AG10803 (cell line): ENCODE measurements at regions not wholly inside any gene's neighbourhood (a gene's known extent, or its start where the extent isn't known, plus 50 kb on each side); places are given as distances from the start of the nearest gene placed in this dataset.
A peak's percentile ranks its signal among the peaks of the same experiment; 100 is the strongest.

Experiments used
- DNase-seq: peaks from one replicate; pipeline ENCODE4 v3.0.0; 2010; ENCODE audit warnings: low read depth
- H3K4me3 ChIP-seq: 2 replicates; pipeline ENCODE4 v1.5.1; 2011; ENCODE audit warnings: mild to moderate bottlenecking, low read length, control low read depth
- TF ChIP-seq, protein P1 (sequence below): conservative IDR thresholded peaks from 2 replicates; pipeline ENCODE4 v1.5.1; 2011; ENCODE audit warnings: mild to moderate bottlenecking, low read length, control low read depth, inconsistent platforms

- no peak overlapping the region for H3K4me3 ChIP-seq
- TF ChIP-seq, protein P1, sequence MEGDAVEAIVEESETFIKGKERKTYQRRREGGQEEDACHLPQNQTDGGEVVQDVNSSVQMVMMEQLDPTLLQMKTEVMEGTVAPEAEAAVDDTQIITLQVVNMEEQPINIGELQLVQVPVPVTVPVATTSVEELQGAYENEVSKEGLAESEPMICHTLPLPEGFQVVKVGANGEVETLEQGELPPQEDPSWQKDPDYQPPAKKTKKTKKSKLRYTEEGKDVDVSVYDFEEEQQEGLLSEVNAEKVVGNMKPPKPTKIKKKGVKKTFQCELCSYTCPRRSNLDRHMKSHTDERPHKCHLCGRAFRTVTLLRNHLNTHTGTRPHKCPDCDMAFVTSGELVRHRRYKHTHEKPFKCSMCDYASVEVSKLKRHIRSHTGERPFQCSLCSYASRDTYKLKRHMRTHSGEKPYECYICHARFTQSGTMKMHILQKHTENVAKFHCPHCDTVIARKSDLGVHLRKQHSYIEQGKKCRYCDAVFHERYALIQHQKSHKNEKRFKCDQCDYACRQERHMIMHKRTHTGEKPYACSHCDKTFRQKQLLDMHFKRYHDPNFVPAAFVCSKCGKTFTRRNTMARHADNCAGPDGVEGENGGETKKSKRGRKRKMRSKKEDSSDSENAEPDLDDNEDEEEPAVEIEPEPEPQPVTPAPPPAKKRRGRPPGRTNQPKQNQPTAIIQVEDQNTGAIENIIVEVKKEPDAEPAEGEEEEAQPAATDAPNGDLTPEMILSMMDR = no peak
- no peak for DNase-seq
These were observed 750.2 kb upstream of the ARRDC4 start for GRCh38 chr15:97210277-97210676.

- no peak overlapping the region for H3K4me3 ChIP-seq
- no peak for DNase-seq
- TF ChIP-seq, protein P1 = no peak
These were observed 744.9 kb upstream of the ARRDC4 start for GRCh38 chr15:97215629-97216028.

GRCh38 chr15:97224191-97224641 is 736.3 kb upstream of the ARRDC4 start:
- DNase-seq = no peak

DNA sequence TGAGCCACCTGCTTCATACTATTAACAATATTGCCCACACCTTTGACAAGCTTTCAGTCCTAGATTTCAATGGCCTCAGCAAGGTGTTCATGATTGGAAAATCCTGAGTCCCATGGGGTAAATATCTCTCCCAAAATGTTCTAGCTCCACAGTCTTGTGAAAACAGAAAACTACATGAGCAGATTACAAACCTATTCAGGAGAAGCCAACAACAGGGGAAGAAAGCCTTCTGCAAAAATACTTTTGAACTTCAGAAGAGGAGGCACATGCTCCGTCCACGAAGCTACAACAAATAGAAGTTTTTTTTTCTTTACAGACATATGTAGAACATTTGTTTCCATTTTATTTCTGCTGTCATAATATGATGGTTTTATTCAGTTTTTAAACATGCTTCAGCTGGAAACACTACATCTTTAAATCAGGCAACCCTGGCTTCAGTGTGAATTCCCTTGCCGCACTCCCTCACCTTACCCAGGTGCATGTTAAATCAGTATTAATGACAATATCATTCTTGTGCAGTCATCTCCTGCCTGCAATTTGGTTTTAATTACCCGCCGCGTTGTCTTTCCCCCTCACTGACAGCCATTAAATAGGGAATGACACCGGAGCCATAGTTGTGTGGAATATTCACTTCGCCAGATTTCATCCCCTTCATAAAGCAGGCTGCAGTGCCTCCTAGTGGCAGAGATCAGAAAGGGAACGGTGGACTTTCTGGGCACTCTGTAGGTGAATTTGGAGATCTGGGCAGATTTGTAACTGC is 725.5 kb upstream of the ARRDC4 start:
- no peak overlapping the region for H3K4me3 ChIP-seq
- TF ChIP-seq, protein P1 = peak; percentile 90
- DNase-seq = peak; percentile 36

More at GRCh38 chr15:97224191-97224641, 736.3 kb upstream of the ARRDC4 start:
- TF ChIP-seq, protein P1 = no peak
- H3K4me3 ChIP-seq = no peak overlapping the region

DNA sequence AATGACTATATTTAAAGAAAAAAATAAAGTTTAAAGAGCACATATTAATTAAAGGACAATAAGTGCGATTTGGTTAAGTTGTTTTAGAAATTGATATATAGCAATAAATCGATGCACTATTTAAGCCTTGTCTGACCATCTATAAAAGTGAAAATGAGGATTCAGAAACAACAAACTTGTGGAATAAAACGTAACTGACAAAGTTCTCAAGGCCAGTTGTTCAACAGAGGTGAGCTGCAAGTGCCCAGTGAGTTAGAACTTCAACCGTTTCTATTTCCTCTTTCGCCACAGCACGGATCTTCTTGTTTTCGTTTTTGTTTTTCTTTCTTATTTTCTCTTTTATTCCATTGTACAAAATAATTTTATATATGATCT is 724.9 kb upstream of the ARRDC4 start:
- TF ChIP-seq, protein P1 = no peak
- no peak for DNase-seq
- no peak overlapping the region for H3K4me3 ChIP-seq

- TF ChIP-seq, protein P1 = no peak
- H3K4me3 ChIP-seq = no peak overlapping the region
- no peak for DNase-seq
These were observed 724.4 kb upstream of the ARRDC4 start for GRCh38 chr15:97236140-97236539.

DNA sequence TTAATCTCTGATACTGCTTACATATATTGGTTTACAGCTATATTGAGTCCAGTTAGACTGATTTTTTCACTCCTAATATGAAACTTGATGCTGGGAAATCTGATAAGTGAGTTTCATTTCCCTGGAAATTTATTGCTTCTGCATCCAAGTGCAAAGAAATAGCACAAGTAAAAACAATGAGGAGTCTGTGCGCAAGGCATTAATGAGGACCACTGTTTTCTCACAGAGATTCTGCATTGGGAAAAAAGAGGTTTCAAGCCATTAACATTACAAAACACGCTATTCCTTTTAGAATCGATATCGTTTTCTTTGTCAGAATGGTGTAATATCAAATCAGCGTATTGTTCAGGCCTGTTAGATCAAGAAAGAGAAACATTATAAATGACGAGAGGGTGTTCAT is 723.3 kb upstream of the ARRDC4 start:
- H3K4me3 ChIP-seq = no peak overlapping the region
- TF ChIP-seq, protein P1 = no peak
- no peak for DNase-seq
